PC-9 (cell line): ENCODE measurements at regions not wholly inside any gene's neighbourhood (a gene's known extent, or its start where the extent isn't known, plus 50 kb on each side); places are given as distances from the start of the nearest gene placed in this dataset. TPM values are rescaled to one million over a fixed set of nuclear protein-coding genes. Genes with fewer than 3 reads are reported as not detected.

Experiments used
- BruUV-seq: library from RNA; stranded (reverse); fragments of 400-500 nt; replicated peaks from 2 replicates; lab custom pipeline; 2021; lab: Mats Ljungman, UMichigan
- CTCF ChIA-PET: fragments of 300-600 bp; sonication (Branson Sonifier 250); formaldehyde crosslinking; loops from one replicate; lab custom pipeline; 2022; ENCODE audit warnings: antibody characterized with exemption; lab: Charles Lee
- POLR2A ChIA-PET: fragments of 300-600 bp; sonication (Branson Sonifier 250); formaldehyde crosslinking; loops from one replicate; lab custom pipeline; 2022; ENCODE audit warnings: antibody characterized with exemption; ENCODE audit not compliant: unreplicated experiment; lab: Charles Lee
- DNase-seq, 2 experiments: peaks; one replicate each; pipeline versions ENCODE4 v3.0.0 to v3.0.0-alpha.2; 2015 to 2022; ENCODE audit warnings: mixed read lengths in 1 of 2
- H2AFZ ChIP-seq: fragments of 200-600 bp; sonication (generic); 2 replicates; pipeline ENCODE4 v1.8.1; 2017; ENCODE audit warnings: antibody characterized with exemption
- H3F3A ChIP-seq: fragments of 200-600 bp; sonication (generic); 2 replicates; pipeline ENCODE4 v1.8.1; 2017; ENCODE audit warnings: antibody characterized with exemption, mild to moderate bottlenecking, low read depth; ENCODE audit not compliant: insufficient read depth
- H3K27ac ChIP-seq: fragments of 200-600 bp; sonication (generic); 2 replicates; pipeline ENCODE4 v1.6.1; 2016; ENCODE audit warnings: mixed run types
- H3K27me3 ChIP-seq: fragments of 200-600 bp; sonication (generic); 2 replicates; pipeline ENCODE4 v1.6.1; 2016; ENCODE audit warnings: low read depth, mixed run types; ENCODE audit not compliant: insufficient read depth
- H3K36me3 ChIP-seq: fragments of 200-600 bp; sonication (generic); 2 replicates; pipeline ENCODE4 v1.6.1; 2016; ENCODE audit warnings: low read depth, mixed run types
- H3K4me1 ChIP-seq: fragments of 200-600 bp; sonication (generic); replicated peaks from 2 replicates; pipeline ENCODE4 v1.6.1; 2016; ENCODE audit warnings: mixed run types; ENCODE audit not compliant: insufficient read depth
- H3K4me2 ChIP-seq: fragments of 200-600 bp; sonication (generic); 2 replicates; pipeline ENCODE4 v1.6.1; 2017; ENCODE audit warnings: mixed run types
- H3K4me3 ChIP-seq: fragments of 200-600 bp; sonication (generic); 2 replicates; pipeline ENCODE4 v1.6.1; 2016; ENCODE audit warnings: mixed run types
- H3K79me2 ChIP-seq: fragments of 200-600 bp; sonication (generic); 2 replicates; pipeline ENCODE4 v1.6.1; 2017; ENCODE audit warnings: low read depth, mixed run types
- H3K9me2 ChIP-seq: fragments of 200-600 bp; sonication (generic); 2 replicates; pipeline ENCODE4 v1.8.1; 2017; ENCODE audit warnings: mild to moderate bottlenecking; ENCODE audit not compliant: insufficient read depth
- H3K9me3 ChIP-seq: fragments of 200-600 bp; sonication (generic); 2 replicates; pipeline ENCODE4 v1.8.1; 2016; ENCODE audit warnings: low read depth; ENCODE audit not compliant: insufficient read depth
- H4K20me1 ChIP-seq: fragments of 200-600 bp; sonication (generic); 2 replicates; pipeline ENCODE4 v1.8.1; 2017; ENCODE audit not compliant: insufficient read depth
- EZH2 ChIP-seq: fragments of 200-600 bp; sonication (generic); IDR thresholded peaks from 2 replicates; pipeline ENCODE4 v1.8.0; 2017; ENCODE audit warnings: antibody characterized with exemption, low read depth
- intact Hi-C: fragments of 100-400 bp; cut with micrococcal nuclease; formaldehyde crosslinking; loops from one replicate; pipeline ENCODE4 v1.10.0; 2022; ENCODE audit not compliant: unreplicated experiment
- microRNA-seq: library from miRNA; unstranded; fragments of <30 nt; microRNA quantifications from one replicate; pipeline ENCODE4 v1.2.0, GENCODE V29; 2021; ENCODE audit warnings: borderline number of aligned reads, borderline replicate concordance
- TF ChIP-seq, protein P1 (sequence below): fragments of 200-600 bp; sonication (generic); conservative IDR thresholded peaks from 2 replicates; pipeline ENCODE4 v1.6.1; 2017; ENCODE audit warnings: mixed run types, antibody characterized with exemption, mild to moderate bottlenecking, moderate library complexity

GRCh38 chr2:111716905-111717775, 166.9 kb downstream of the ANAPC1 start:
- no TSS peak for BruUV-seq
- Histone ChIP-seq H3K36me3 (no peaks in the 10 kb centered on the region), H4K20me1 (no peaks in the 10 kb centered on the region), H3F3A (no peaks in the 10 kb centered on the region), H2AFZ (no peak overlapping the region), H3K4me2 (no peak overlapping the region), H3K27me3 (no peaks in the 10 kb centered on the region), H3K4me3 (no peak overlapping the region), H3K9me3 (no peaks in the 10 kb centered on the region), H3K27ac (no peak overlapping the region), H3K9me2 (no peaks in the 10 kb centered on the region), H3K79me2 (no peaks in the 10 kb centered on the region), H3K4me1 (no peaks in the 10 kb centered on the region)
- intact Hi-C loops, result no loop called here
- no peak for DNase-seq
- ChIA-PET CTCF (no interaction called here), POLR2A (interaction anchor here (0.6 kb wide), 1 partner anchor 175 kb away, joined by 3 read pairs; no protein-coding TSS in a partner anchor)
- no peak for TF ChIP-seq EZH2
- TF ChIP-seq, protein P1, sequence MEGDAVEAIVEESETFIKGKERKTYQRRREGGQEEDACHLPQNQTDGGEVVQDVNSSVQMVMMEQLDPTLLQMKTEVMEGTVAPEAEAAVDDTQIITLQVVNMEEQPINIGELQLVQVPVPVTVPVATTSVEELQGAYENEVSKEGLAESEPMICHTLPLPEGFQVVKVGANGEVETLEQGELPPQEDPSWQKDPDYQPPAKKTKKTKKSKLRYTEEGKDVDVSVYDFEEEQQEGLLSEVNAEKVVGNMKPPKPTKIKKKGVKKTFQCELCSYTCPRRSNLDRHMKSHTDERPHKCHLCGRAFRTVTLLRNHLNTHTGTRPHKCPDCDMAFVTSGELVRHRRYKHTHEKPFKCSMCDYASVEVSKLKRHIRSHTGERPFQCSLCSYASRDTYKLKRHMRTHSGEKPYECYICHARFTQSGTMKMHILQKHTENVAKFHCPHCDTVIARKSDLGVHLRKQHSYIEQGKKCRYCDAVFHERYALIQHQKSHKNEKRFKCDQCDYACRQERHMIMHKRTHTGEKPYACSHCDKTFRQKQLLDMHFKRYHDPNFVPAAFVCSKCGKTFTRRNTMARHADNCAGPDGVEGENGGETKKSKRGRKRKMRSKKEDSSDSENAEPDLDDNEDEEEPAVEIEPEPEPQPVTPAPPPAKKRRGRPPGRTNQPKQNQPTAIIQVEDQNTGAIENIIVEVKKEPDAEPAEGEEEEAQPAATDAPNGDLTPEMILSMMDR, result no peak

Small RNAs in the stretch of these regions (microRNA-seq; reads per million reads assigned to microRNA genes)
- gene MIR4435-2, result not detected
